ENCODE measurements at regions not wholly inside any gene's neighbourhood (a gene's known extent, or its start where the extent isn't known, plus 50 kb on each side); places are given as distances from the start of the nearest gene placed in this dataset.
"Not testable (repeated sequence)": the region's sequence is repeated elsewhere in the genome, so short reads cannot be mapped to it uniquely, and the experiment has no call there.

- no peak for DNase-seq (ENCODE audit: low read depth)
These were observed 716.3 kb upstream of the MDGA2 start for GRCh38 chr14:48391661-48392060.

GRCh38 chr14:48390346-48390745 is 714.9 kb upstream of the MDGA2 start:
- DNase-seq (ENCODE audit: low read depth), result no peak

- no peak for DNase-seq (ENCODE audit: low read depth)
These were observed 709.4 kb upstream of the MDGA2 start for GRCh38 chr14:48384821-48385220.

GRCh38 chr14:48382961-48383360 is 707.6 kb upstream of the MDGA2 start:
- no peak for DNase-seq (ENCODE audit: low read depth)

GRCh38 chr14:48378541-48378940 is 703.1 kb upstream of the MDGA2 start:
- no peak for DNase-seq (ENCODE audit: low read depth)

GRCh38 chr14:48373981-48374380 is 698.6 kb upstream of the MDGA2 start:
- DNase-seq (ENCODE audit: low read depth), result no peak

GRCh38 chr14:48350971-48351370 is 675.6 kb upstream of the MDGA2 start:
- DNase-seq (ENCODE audit: low read depth), result no peak

- DNase-seq (ENCODE audit: low read depth), result no peak
These were observed 674.3 kb upstream of the MDGA2 start for GRCh38 chr14:48349689-48350088.

- no peak for DNase-seq (ENCODE audit: low read depth)
These were observed 665.7 kb upstream of the MDGA2 start for GRCh38 chr14:48341069-48341468.

- DNase-seq (ENCODE audit: low read depth), result no peak
These were observed 658.0 kb upstream of the MDGA2 start for GRCh38 chr14:48333221-48333920.

- DNase-seq (ENCODE audit: low read depth), result no peak
These were observed 656.0 kb upstream of the MDGA2 start for GRCh38 chr14:48331421-48331820.

- DNase-seq (ENCODE audit: low read depth), result no peak
These were observed 650.1 kb upstream of the MDGA2 start for GRCh38 chr14:48325486-48325885.

GRCh38 chr14:48323665-48324064 is 648.3 kb upstream of the MDGA2 start:
- no peak for DNase-seq (ENCODE audit: low read depth)

- DNase-seq (ENCODE audit: low read depth), result no peak
These were observed 644.4 kb upstream of the MDGA2 start for GRCh38 chr14:48319823-48320222.

GRCh38 chr14:48304729-48305128 is 629.3 kb upstream of the MDGA2 start:
- DNase-seq (ENCODE audit: low read depth), result no peak

GRCh38 chr14:48289701-48290100 is 614.3 kb upstream of the MDGA2 start:
- no peak for DNase-seq (ENCODE audit: low read depth)

GRCh38 chr14:48285217-48285616 is 609.8 kb upstream of the MDGA2 start:
- not testable (repeated sequence) for DNase-seq (ENCODE audit: low read depth)

- DNase-seq (ENCODE audit: low read depth), result no peak
These were observed 599.9 kb upstream of the MDGA2 start for GRCh38 chr14:48275301-48275700.

GRCh38 chr14:48274826-48275225 is 599.4 kb upstream of the MDGA2 start:
- DNase-seq (ENCODE audit: low read depth), result no peak

- not testable (repeated sequence) for DNase-seq (ENCODE audit: low read depth)
These were observed 592.5 kb upstream of the MDGA2 start for GRCh38 chr14:48267926-48268325.

- not testable (repeated sequence) for DNase-seq (ENCODE audit: low read depth)
These were observed 590.8 kb upstream of the MDGA2 start for GRCh38 chr14:48266201-48266600.

- DNase-seq (ENCODE audit: low read depth), result no peak
These were observed 586.0 kb upstream of the MDGA2 start for GRCh38 chr14:48261436-48261835.

- DNase-seq (ENCODE audit: low read depth), result not testable (repeated sequence)
These were observed 585.2 kb upstream of the MDGA2 start for GRCh38 chr14:48260394-48261295.
